ENCODE measurements at regions not wholly inside any gene's neighbourhood (a gene's known extent, or its start where the extent isn't known, plus 50 kb on each side); places are given as distances from the start of the nearest gene placed in this dataset.

GRCh38 chr21:43325036-43325435 lies 101.9 kb downstream of the SIK1 start:
- Histone ChIP-seq H3K27me3 (ENCODE audit: control insufficient read depth in 2 of 2, insufficient read depth in 2 of 2, low read length in 2 of 2) (peaks cover 0 to 3% of the 10 kb centered on the region in 2 donors), H3K4me1 (ENCODE audit: control insufficient read depth in 2 of 2, insufficient read depth in 2 of 2, low read length in 2 of 2) (no peaks in the 10 kb centered on the region), H3K36me3 (ENCODE audit: control insufficient read depth in 2 of 2, insufficient read depth in 2 of 2, low read length in 2 of 2) (no peaks in the 10 kb centered on the region), H3K9me3 (ENCODE audit: control insufficient read depth in 2 of 2, low read length in 2 of 2) (no peaks in the 10 kb centered on the region), H3K4me3 (ENCODE audit: low read length in 2 of 2) (no peak overlapping the region), H3K9ac (ENCODE audit: low read depth in 1 of 2, low read length in 2 of 2) (no peak overlapping the region), H3K27ac (ENCODE audit: low read depth in 2 of 2, low read length in 2 of 2) (no peak overlapping the region)

DNA sequence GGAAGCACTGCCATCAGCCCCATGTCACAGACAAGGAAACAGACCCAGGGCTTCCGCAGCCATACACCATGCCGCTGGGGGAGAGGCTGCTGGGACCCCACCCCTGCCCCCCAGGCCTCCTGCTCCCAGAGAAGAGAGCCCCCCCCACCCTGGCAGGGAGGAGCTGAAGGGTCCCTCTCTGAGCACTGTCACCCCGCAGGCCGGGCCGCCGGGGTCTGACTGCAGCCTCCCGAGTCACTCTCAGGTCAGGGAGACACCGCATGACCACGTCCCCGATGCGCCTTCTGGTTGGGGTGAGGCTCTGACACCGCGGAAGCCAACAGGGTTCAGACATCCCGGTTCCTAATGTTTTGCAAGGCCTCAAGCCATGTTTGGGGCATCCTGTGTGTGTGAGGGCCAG lies 102.3 kb downstream of the SIK1 start:
- Histone ChIP-seq H3K36me3 (ENCODE audit: control insufficient read depth in 2 of 2, insufficient read depth in 2 of 2, low read length in 2 of 2) (no peaks in the 10 kb centered on the region), H3K4me1 (ENCODE audit: control insufficient read depth in 2 of 2, insufficient read depth in 2 of 2, low read length in 2 of 2) (no peaks in the 10 kb centered on the region)

GRCh38 chr21:43323244-43324005 lies 103.5 kb downstream of the SIK1 start:
- H3K27ac ChIP-seq (ENCODE audit: low read depth in 2 of 2, low read length in 2 of 2): no peak overlapping the region
- H3K27me3 ChIP-seq (ENCODE audit: control insufficient read depth in 2 of 2, insufficient read depth in 2 of 2, low read length in 2 of 2): no peaks in the 10 kb centered on the region
- H3K36me3 ChIP-seq (ENCODE audit: control insufficient read depth in 2 of 2, insufficient read depth in 2 of 2, low read length in 2 of 2): no peaks in the 10 kb centered on the region
- no peaks in the 10 kb centered on the region for H3K9me3 ChIP-seq (ENCODE audit: control insufficient read depth in 2 of 2, low read length in 2 of 2)
- H3K9ac ChIP-seq (ENCODE audit: low read depth in 1 of 2, low read length in 2 of 2): no peak overlapping the region
- no peak overlapping the region for H3K4me3 ChIP-seq (ENCODE audit: low read length in 2 of 2)
- no peaks in the 10 kb centered on the region for H3K4me1 ChIP-seq (ENCODE audit: control insufficient read depth in 2 of 2, insufficient read depth in 2 of 2, low read length in 2 of 2)

More for the DNA sequence above, 102.3 kb downstream of the SIK1 start:
- Histone ChIP-seq H3K27me3 (ENCODE audit: control insufficient read depth in 2 of 2, insufficient read depth in 2 of 2, low read length in 2 of 2) (no peaks in the 10 kb centered on the region), H3K9ac (ENCODE audit: low read depth in 1 of 2, low read length in 2 of 2) (no peak overlapping the region), H3K27ac (ENCODE audit: low read depth in 2 of 2, low read length in 2 of 2) (no peak overlapping the region), H3K4me3 (ENCODE audit: low read length in 2 of 2) (no peak overlapping the region), H3K9me3 (ENCODE audit: control insufficient read depth in 2 of 2, low read length in 2 of 2) (no peaks in the 10 kb centered on the region)

GRCh38 chr21:43322805-43323204 lies 104.1 kb downstream of the SIK1 start:
- no peaks in the 10 kb centered on the region for H3K9me3 ChIP-seq (ENCODE audit: control insufficient read depth in 2 of 2, low read length in 2 of 2)
- no peak overlapping the region for H3K27ac ChIP-seq (ENCODE audit: low read depth in 2 of 2, low read length in 2 of 2)
- H3K36me3 ChIP-seq (ENCODE audit: control insufficient read depth in 2 of 2, insufficient read depth in 2 of 2, low read length in 2 of 2): no peaks in the 10 kb centered on the region
- H3K27me3 ChIP-seq (ENCODE audit: control insufficient read depth in 2 of 2, insufficient read depth in 2 of 2, low read length in 2 of 2): no peaks in the 10 kb centered on the region
- H3K9ac ChIP-seq (ENCODE audit: low read depth in 1 of 2, low read length in 2 of 2): no peak overlapping the region
- H3K4me1 ChIP-seq (ENCODE audit: control insufficient read depth in 2 of 2, insufficient read depth in 2 of 2, low read length in 2 of 2): no peaks in the 10 kb centered on the region
- no peak overlapping the region for H3K4me3 ChIP-seq (ENCODE audit: low read length in 2 of 2)

GRCh38 chr21:43322311-43322710 lies 104.6 kb downstream of the SIK1 start:
- H3K4me1 ChIP-seq (ENCODE audit: control insufficient read depth in 2 of 2, insufficient read depth in 2 of 2, low read length in 2 of 2): no peaks in the 10 kb centered on the region
- no peaks in the 10 kb centered on the region for H3K36me3 ChIP-seq (ENCODE audit: control insufficient read depth in 2 of 2, insufficient read depth in 2 of 2, low read length in 2 of 2)
- H3K4me3 ChIP-seq (ENCODE audit: low read length in 2 of 2): no peak overlapping the region
- no peaks in the 10 kb centered on the region for H3K27me3 ChIP-seq (ENCODE audit: control insufficient read depth in 2 of 2, insufficient read depth in 2 of 2, low read length in 2 of 2)
- no peak overlapping the region for H3K27ac ChIP-seq (ENCODE audit: low read depth in 2 of 2, low read length in 2 of 2)
- no peaks in the 10 kb centered on the region for H3K9me3 ChIP-seq (ENCODE audit: control insufficient read depth in 2 of 2, low read length in 2 of 2)
- no peak overlapping the region for H3K9ac ChIP-seq (ENCODE audit: low read depth in 1 of 2, low read length in 2 of 2)

GRCh38 chr21:43321611-43322010 lies 105.3 kb downstream of the SIK1 start:
- no peak overlapping the region for H3K9ac ChIP-seq (ENCODE audit: low read depth in 1 of 2, low read length in 2 of 2)
- H3K4me3 ChIP-seq (ENCODE audit: low read length in 2 of 2): no peak overlapping the region
- H3K27ac ChIP-seq (ENCODE audit: low read depth in 2 of 2, low read length in 2 of 2): no peak overlapping the region
- H3K4me1 ChIP-seq (ENCODE audit: control insufficient read depth in 2 of 2, insufficient read depth in 2 of 2, low read length in 2 of 2): no peaks in the 10 kb centered on the region
- no peaks in the 10 kb centered on the region for H3K36me3 ChIP-seq (ENCODE audit: control insufficient read depth in 2 of 2, insufficient read depth in 2 of 2, low read length in 2 of 2)
- H3K27me3 ChIP-seq (ENCODE audit: control insufficient read depth in 2 of 2, insufficient read depth in 2 of 2, low read length in 2 of 2): no peaks in the 10 kb centered on the region
- no peaks in the 10 kb centered on the region for H3K9me3 ChIP-seq (ENCODE audit: control insufficient read depth in 2 of 2, low read length in 2 of 2)

- Histone ChIP-seq H3K9ac (ENCODE audit: low read depth in 1 of 2, low read length in 2 of 2) (no peak overlapping the region), H3K4me1 (ENCODE audit: control insufficient read depth in 2 of 2, insufficient read depth in 2 of 2, low read length in 2 of 2) (no peaks in the 10 kb centered on the region), H3K27ac (ENCODE audit: low read depth in 2 of 2, low read length in 2 of 2) (no peak overlapping the region), H3K9me3 (ENCODE audit: control insufficient read depth in 2 of 2, low read length in 2 of 2) (no peaks in the 10 kb centered on the region), H3K4me3 (ENCODE audit: low read length in 2 of 2) (no peak overlapping the region), H3K27me3 (ENCODE audit: control insufficient read depth in 2 of 2, insufficient read depth in 2 of 2, low read length in 2 of 2) (no peaks in the 10 kb centered on the region), H3K36me3 (ENCODE audit: control insufficient read depth in 2 of 2, insufficient read depth in 2 of 2, low read length in 2 of 2) (no peaks in the 10 kb centered on the region)
These were observed 105.8 kb downstream of the SIK1 start for GRCh38 chr21:43321111-43321510.

- Histone ChIP-seq H3K4me3 (ENCODE audit: low read length in 2 of 2) (no peak overlapping the region), H3K9ac (ENCODE audit: low read depth in 1 of 2, low read length in 2 of 2) (no peak overlapping the region), H3K36me3 (ENCODE audit: control insufficient read depth in 2 of 2, insufficient read depth in 2 of 2, low read length in 2 of 2) (no peaks in the 10 kb centered on the region), H3K27me3 (ENCODE audit: control insufficient read depth in 2 of 2, insufficient read depth in 2 of 2, low read length in 2 of 2) (no peaks in the 10 kb centered on the region), H3K4me1 (ENCODE audit: control insufficient read depth in 2 of 2, insufficient read depth in 2 of 2, low read length in 2 of 2) (no peaks in the 10 kb centered on the region), H3K9me3 (ENCODE audit: control insufficient read depth in 2 of 2, low read length in 2 of 2) (no peaks in the 10 kb centered on the region), H3K27ac (ENCODE audit: low read depth in 2 of 2, low read length in 2 of 2) (no peak overlapping the region)
These were observed 106.4 kb downstream of the SIK1 start for GRCh38 chr21:43320526-43320925.

DNA sequence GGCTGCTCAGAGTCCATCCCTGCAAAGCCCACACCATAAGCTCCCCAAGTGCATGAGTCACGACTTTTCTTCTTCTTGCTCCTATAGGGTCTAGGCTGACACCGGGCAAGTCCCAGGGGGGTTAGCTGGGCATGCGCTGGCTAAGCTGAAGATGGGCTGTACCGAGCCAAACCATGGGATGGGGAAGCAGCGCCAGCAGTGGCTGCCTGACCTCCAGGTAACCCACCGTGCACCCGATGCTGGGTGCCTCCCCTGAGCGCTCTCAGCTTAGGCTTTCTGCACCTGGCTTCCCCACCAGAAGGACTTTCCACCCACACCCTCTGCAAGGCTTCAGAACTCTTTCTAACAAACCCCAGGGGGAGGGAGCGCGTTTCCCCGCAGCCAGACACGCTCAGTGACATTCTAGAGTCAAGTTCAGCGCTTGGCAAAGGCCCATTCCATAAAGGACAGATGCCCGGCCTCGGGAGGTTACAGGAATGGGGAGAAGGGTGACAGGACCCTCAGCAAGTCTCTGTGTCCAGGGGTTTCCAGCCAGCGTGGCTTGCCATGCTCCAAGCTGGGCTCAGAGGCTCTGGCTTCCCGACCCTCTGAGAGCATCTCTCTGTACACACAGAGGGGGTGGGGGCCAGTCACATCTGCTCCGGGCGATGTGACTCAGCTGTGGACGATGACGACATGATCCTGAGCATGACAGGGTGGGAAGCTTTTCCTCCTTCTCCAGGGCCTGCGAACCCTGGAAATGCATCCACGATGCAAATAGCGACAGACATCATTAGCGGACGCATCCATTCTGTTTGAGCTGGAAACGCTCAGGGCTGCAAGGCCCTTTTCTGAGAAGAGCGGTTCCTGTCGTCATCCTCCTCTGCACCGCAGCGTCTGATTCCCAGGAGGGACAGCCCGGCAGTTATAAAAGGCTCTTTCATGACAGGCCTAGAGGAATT lies 107.8 kb downstream of the SIK1 start:
- no peaks in the 10 kb centered on the region for H3K36me3 ChIP-seq (ENCODE audit: control insufficient read depth in 2 of 2, insufficient read depth in 2 of 2, low read length in 2 of 2)
- H3K27ac ChIP-seq (ENCODE audit: low read depth in 2 of 2, low read length in 2 of 2): no peak overlapping the region
- no peaks in the 10 kb centered on the region for H3K9me3 ChIP-seq (ENCODE audit: control insufficient read depth in 2 of 2, low read length in 2 of 2)
- no peaks in the 10 kb centered on the region for H3K4me1 ChIP-seq (ENCODE audit: control insufficient read depth in 2 of 2, insufficient read depth in 2 of 2, low read length in 2 of 2)
- H3K27me3 ChIP-seq (ENCODE audit: control insufficient read depth in 2 of 2, insufficient read depth in 2 of 2, low read length in 2 of 2): no peaks in the 10 kb centered on the region
- no peak overlapping the region for H3K9ac ChIP-seq (ENCODE audit: low read depth in 1 of 2, low read length in 2 of 2)
- H3K4me3 ChIP-seq (ENCODE audit: low read length in 2 of 2): no peak overlapping the region

DNA sequence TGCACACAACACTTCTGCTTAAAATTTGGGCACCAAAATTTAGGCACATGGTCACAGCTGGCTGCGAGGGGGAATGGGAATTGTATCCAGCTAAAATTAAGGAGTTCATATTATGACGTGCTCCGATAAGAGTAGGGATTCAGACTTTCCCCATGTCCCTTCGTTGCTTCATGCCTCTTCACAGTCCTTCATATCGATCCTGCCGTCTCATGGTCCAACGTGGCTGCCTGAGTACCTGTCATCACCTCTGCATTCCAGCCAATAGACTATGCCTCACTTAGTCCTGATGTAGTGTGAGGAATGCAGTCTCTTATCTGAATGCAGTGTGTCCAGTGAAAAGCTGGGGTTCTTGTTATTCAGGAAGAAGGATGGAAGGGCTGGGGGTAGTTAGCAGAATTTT lies 108.6 kb downstream of the SIK1 start:
- no peak overlapping the region for H3K27ac ChIP-seq (ENCODE audit: low read depth in 2 of 2, low read length in 2 of 2)
- no peaks in the 10 kb centered on the region for H3K36me3 ChIP-seq (ENCODE audit: control insufficient read depth in 2 of 2, insufficient read depth in 2 of 2, low read length in 2 of 2)
- no peaks in the 10 kb centered on the region for H3K9me3 ChIP-seq (ENCODE audit: control insufficient read depth in 2 of 2, low read length in 2 of 2)
- H3K4me3 ChIP-seq (ENCODE audit: low read length in 2 of 2): no peak overlapping the region
- H3K9ac ChIP-seq (ENCODE audit: low read depth in 1 of 2, low read length in 2 of 2): no peak overlapping the region
- no peaks in the 10 kb centered on the region for H3K27me3 ChIP-seq (ENCODE audit: control insufficient read depth in 2 of 2, insufficient read depth in 2 of 2, low read length in 2 of 2)
- H3K4me1 ChIP-seq (ENCODE audit: control insufficient read depth in 2 of 2, insufficient read depth in 2 of 2, low read length in 2 of 2): peaks cover 0 to 1% of the 10 kb centered on the region in 2 donors

Data from mucosa of rectum (tissue), 2 donors.